Endodermal cell (in vitro differentiated cells): ENCODE measurements at regions not wholly inside any gene's neighbourhood (a gene's known extent, or its start where the extent isn't known, plus 50 kb on each side); places are given as distances from the start of the nearest gene placed in this dataset.
"Not testable (repeated sequence)": the region's sequence is repeated elsewhere in the genome, so short reads cannot be mapped to it uniquely, and the experiment has no call there.

Experiments used
- DNase-seq: peaks from one replicate; pipeline ENCODE4 v3.0.0-alpha.2; 2017
- H3K27ac ChIP-seq: 2 replicates; pipeline ENCODE4 v1.5.1; 2013; ENCODE audit warnings: mild to moderate bottlenecking, low read depth, low read length, moderate library complexity
- H3K27me3 ChIP-seq: 2 replicates; pipeline ENCODE4 v1.6.1; 2013; ENCODE audit warnings: mild to moderate bottlenecking, low read length, moderate library complexity; ENCODE audit not compliant: insufficient read depth, control insufficient read depth, poor library complexity, severe bottlenecking
- H3K36me3 ChIP-seq: 2 replicates; pipeline ENCODE4 v1.7.0; 2013; ENCODE audit warnings: mild to moderate bottlenecking, low read length, moderate library complexity; ENCODE audit not compliant: control insufficient read depth, insufficient read depth
- H3K4me1 ChIP-seq: one replicate; pipeline ENCODE4 v1.7.0; 2013; ENCODE audit warnings: low read length; ENCODE audit not compliant: control insufficient read depth, insufficient read depth
- H3K4me3 ChIP-seq: 2 replicates; pipeline ENCODE4 v1.5.1; 2013; ENCODE audit warnings: mild to moderate bottlenecking, low read length, moderate library complexity
- H3K9ac ChIP-seq: 2 replicates; pipeline ENCODE4 v1.6.1; 2013; ENCODE audit warnings: mild to moderate bottlenecking, low read length, moderate library complexity; ENCODE audit not compliant: poor library complexity, severe bottlenecking; ENCODE audit errors: extremely low read depth
- H3K9me3 ChIP-seq: 2 replicates; pipeline ENCODE4 v1.6.1; 2013; ENCODE audit warnings: mild to moderate bottlenecking, low read length, moderate library complexity; ENCODE audit not compliant: control insufficient read depth
- H3K27ac Mint-ChIP-seq: 2 replicates; pipeline ENCODE4 v1.8.0; 2020; ENCODE audit warnings: mixed read lengths
- H3K27me3 Mint-ChIP-seq: 2 replicates; pipeline ENCODE4 v1.8.0; 2021; ENCODE audit warnings: mild to moderate bottlenecking, mixed read lengths; ENCODE audit not compliant: insufficient read depth
- H3K36me3 Mint-ChIP-seq: 2 replicates; pipeline ENCODE4 v1.8.0; 2020; ENCODE audit warnings: low read depth, mixed read lengths
- H3K4me1 Mint-ChIP-seq: 2 replicates; pipeline ENCODE4 v1.8.0; 2020; ENCODE audit warnings: mixed read lengths
- H3K4me3 Mint-ChIP-seq: 2 replicates; pipeline ENCODE4 v1.8.0; 2020; ENCODE audit warnings: mild to moderate bottlenecking, moderate library complexity, mixed read lengths
- H3K9me3 Mint-ChIP-seq: 2 replicates; pipeline ENCODE4 v1.8.0; 2020; ENCODE audit warnings: mild to moderate bottlenecking, mixed read lengths
- CTCF ChIP-seq: fragments of 200-600 bp; sonication (generic); conservative IDR thresholded peaks from 2 replicates; pipeline ENCODE4 v1.5.0; 2021; ENCODE audit warnings: antibody characterized with exemption, mild to moderate bottlenecking
- WGBS, 2 experiments: methylation state at CpG; one replicate each; pipeline versions ENCODE4 v1.1.5 to v1.1.7; 2013; ENCODE audit warnings: missing lambda C conversion rate in 2 of 2, mixed read lengths in 1 of 2; ENCODE audit not compliant: insufficient coverage in 1 of 2, insufficient read length in 1 of 2; 5-methylcytosine and 5-hydroxymethylcytosine counted together

- Histone ChIP-seq H3K27me3 (peaks cover 15% of the 10 kb centered on the region), H3K27ac (no peak overlapping the region), H3K9ac (no peak overlapping the region), H3K4me3 (no peak overlapping the region), H3K4me1 (peaks cover 6% of the 10 kb centered on the region), H3K36me3 (no peaks in the 10 kb centered on the region), H3K9me3 (no peaks in the 10 kb centered on the region)
- Mint-ChIP-seq H3K4me3 (no peak overlapping the region), H3K36me3 (no peaks in the 10 kb centered on the region), H3K27me3 (peaks cover 10% of the 10 kb centered on the region), H3K4me1 (peaks cover 13% of the 10 kb centered on the region), H3K27ac (no peak overlapping the region), H3K9me3 (no peaks in the 10 kb centered on the region)
- no peak for TF ChIP-seq CTCF
- 92 to 97% methylated on average over 2 to 5 of the region's 5 CpGs for WGBS, 2 experiments
- DNase-seq = no peak
Observed at GRCh38 chr6:99819853-99820252, 174.2 kb downstream of the MCHR2 start.

GRCh38 chr6:99821164-99821563, 172.9 kb downstream of the MCHR2 start:
- Histone ChIP-seq H3K27me3 (peaks cover 15% of the 10 kb centered on the region), H3K27ac (no peak overlapping the region), H3K4me1 (peaks cover 6% of the 10 kb centered on the region), H3K4me3 (no peak overlapping the region), H3K9me3 (no peaks in the 10 kb centered on the region), H3K36me3 (no peaks in the 10 kb centered on the region), H3K9ac (no peak overlapping the region)
- 94 to 98% methylated on average over 5 to 6 of the region's 6 CpGs for WGBS, 2 experiments
- Mint-ChIP-seq H3K27ac (no peak overlapping the region), H3K9me3 (no peaks in the 10 kb centered on the region), H3K36me3 (no peaks in the 10 kb centered on the region), H3K27me3 (peaks cover 10% of the 10 kb centered on the region), H3K4me1 (peaks cover 13% of the 10 kb centered on the region), H3K4me3 (no peak overlapping the region)
- no peak for DNase-seq
- TF ChIP-seq CTCF = no peak

- H3K9me3 ChIP-seq = no peaks in the 10 kb centered on the region
- H3K27ac ChIP-seq = no peak overlapping the region
- H3K4me3 Mint-ChIP-seq = peak overlapping the region; percentile 62
- H3K4me1 Mint-ChIP-seq = peaks cover 13% of the 10 kb centered on the region
- H3K4me3 ChIP-seq = peak overlapping the region; percentile 77
- H3K9me3 Mint-ChIP-seq = no peaks in the 10 kb centered on the region
- peak; percentile 55 for DNase-seq
- TF ChIP-seq CTCF = peak; percentile 49
- peak overlapping the region; percentile 46 for H3K27ac Mint-ChIP-seq
- peaks cover 3% of the 10 kb centered on the region for H3K27me3 ChIP-seq
- no peaks in the 10 kb centered on the region for H3K36me3 Mint-ChIP-seq
- H3K27me3 Mint-ChIP-seq = peaks cover 8% of the 10 kb centered on the region
- peaks cover 6% of the 10 kb centered on the region for H3K4me1 ChIP-seq
- WGBS, 2 experiments = 51 to 52% methylated on average over 4 to 5 of the region's 5 CpGs
- no peak overlapping the region for H3K9ac ChIP-seq
- no peaks in the 10 kb centered on the region for H3K36me3 ChIP-seq
Observed at GRCh38 chr6:99822741-99823512, 171.1 kb downstream of the MCHR2 start.

GRCh38 chr6:99823513-99824235, 170.3 kb downstream of the MCHR2 start:
- not testable (repeated sequence) for H3K9ac ChIP-seq, H3K9me3 ChIP-seq, H3K27ac ChIP-seq, H3K36me3 ChIP-seq, H3K4me1 ChIP-seq, H3K27me3 ChIP-seq, H3K9me3 Mint-ChIP-seq, DNase-seq, H3K36me3 Mint-ChIP-seq, H3K27me3 Mint-ChIP-seq
- H3K4me1 Mint-ChIP-seq = peaks cover 13% of the 10 kb centered on the region
- peak overlapping the region; percentile 46 for H3K27ac Mint-ChIP-seq
- peak overlapping the region; percentile 77 for H3K4me3 ChIP-seq
- peak overlapping the region; percentile 62 for H3K4me3 Mint-ChIP-seq
- 10% methylated on average over 6 of the region's 34 CpGs; no CpG with 5 or more reads in 1 of the 2 experiments for WGBS, 2 experiments
